Ovary (tissue), 3 donors: ENCODE measurements at regions not wholly inside any gene's neighbourhood (a gene's known extent, or its start where the extent isn't known, plus 50 kb on each side); places are given as distances from the start of the nearest gene placed in this dataset.

Experiments
- EP300 ChIP-seq: sonication (generic); formaldehyde crosslinking; IDR thresholded peaks from one replicate; pipeline ENCODE4 v1.6.1; 2017; ENCODE audit warnings: antibody characterized with exemption
- POLR2A ChIP-seq: fragments of 450-650 bp; IDR thresholded peaks from one replicate; pipeline ENCODE4 v1.6.1; 2017; ENCODE audit warnings: antibody characterized with exemption, mild to moderate bottlenecking, moderate library complexity
- TF ChIP-seq, protein P1 (sequence below), 3 donors: fragments of 450-650 bp in 2 of 3; fragments of 200-600 bp in 1 of 3; IDR thresholded peaks; one replicate each; pipeline versions ENCODE4 v1.5.1 to v1.8.0; 2016 to 2022; ENCODE audit warnings: antibody characterized with exemption in 3 of 3, mild to moderate bottlenecking in 1 of 3
- donor health status: DM: no; HTN: no; CAD: no.

DNA sequence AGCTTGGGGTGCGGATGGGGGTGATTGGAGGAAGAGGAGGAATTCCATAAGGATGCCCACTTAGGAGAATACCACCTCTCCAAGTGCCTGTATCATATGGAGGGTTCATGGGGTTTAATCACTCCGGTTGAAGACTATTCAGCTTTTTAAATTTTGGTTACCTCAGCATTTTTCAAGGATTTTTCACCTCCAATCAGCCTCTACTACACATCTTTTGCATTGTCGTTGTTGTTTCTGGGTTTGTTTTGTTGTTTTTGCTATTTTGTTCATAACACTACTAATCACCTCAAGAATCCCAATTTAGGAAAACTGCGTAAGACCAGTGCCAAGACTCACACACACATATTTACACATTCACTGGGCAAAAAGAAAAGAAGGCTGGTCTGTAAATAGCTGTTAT, 619.5 kb upstream of the CDH5 start:
- TF ChIP-seq, protein P1, sequence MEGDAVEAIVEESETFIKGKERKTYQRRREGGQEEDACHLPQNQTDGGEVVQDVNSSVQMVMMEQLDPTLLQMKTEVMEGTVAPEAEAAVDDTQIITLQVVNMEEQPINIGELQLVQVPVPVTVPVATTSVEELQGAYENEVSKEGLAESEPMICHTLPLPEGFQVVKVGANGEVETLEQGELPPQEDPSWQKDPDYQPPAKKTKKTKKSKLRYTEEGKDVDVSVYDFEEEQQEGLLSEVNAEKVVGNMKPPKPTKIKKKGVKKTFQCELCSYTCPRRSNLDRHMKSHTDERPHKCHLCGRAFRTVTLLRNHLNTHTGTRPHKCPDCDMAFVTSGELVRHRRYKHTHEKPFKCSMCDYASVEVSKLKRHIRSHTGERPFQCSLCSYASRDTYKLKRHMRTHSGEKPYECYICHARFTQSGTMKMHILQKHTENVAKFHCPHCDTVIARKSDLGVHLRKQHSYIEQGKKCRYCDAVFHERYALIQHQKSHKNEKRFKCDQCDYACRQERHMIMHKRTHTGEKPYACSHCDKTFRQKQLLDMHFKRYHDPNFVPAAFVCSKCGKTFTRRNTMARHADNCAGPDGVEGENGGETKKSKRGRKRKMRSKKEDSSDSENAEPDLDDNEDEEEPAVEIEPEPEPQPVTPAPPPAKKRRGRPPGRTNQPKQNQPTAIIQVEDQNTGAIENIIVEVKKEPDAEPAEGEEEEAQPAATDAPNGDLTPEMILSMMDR (IDR thresholded peaks at IDR 0.05), result no peak
- TF ChIP-seq EP300 (no peak), POLR2A (no peak)
